ENCODE measurements at regions not wholly inside any gene's neighbourhood (a gene's known extent, or its start where the extent isn't known, plus 50 kb on each side); places are given as distances from the start of the nearest gene placed in this dataset.
"Not testable (repeated sequence)": the region's sequence is repeated elsewhere in the genome, so short reads cannot be mapped to it uniquely, and the experiment has no call there.

DNA sequence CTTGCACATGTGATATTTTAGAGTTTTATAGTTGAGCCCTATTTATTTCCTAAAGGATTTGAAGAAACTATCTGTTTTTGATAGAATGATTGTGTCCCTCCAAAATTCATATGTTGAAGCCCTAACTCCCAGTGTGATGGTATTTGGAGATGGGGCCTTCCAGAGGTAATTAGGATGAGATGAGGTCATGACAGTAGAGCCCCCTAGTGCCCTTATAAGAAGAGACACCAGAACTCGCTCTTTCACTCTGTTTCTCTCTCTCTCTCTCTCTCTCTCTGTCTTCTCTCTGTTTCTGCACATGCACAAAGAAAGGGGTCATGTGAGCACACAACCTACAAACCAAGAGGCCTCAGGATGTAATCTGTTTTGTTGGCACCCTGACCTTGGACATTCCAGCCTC is 921.9 kb upstream of the DIAPH2 start:
- no peak for DNase-seq (ENCODE audit: low read depth in 3 of 3, low spot score in 2 of 3)

DNA sequence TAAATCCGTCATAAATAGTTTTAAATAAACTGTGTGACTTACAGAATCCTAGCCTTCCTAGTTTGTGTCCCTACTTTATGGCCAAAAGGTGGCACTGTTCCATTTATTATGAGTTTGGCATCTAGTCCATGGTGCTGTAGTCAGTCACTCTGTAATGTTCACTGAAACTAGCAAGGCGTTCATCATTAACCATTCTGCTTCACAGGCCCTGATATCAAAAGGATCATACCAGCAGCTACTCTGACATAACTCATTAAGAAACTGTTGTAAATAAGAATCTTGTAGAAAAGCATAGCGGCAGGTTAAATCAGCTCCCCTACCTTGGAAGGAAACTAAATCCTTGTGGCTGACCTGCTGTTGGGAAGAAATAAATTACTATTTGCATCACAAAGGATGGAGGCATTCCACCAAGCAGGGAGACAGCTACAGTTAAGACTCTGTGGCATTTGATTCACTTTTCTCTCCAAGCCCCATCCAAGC is 919.6 kb upstream of the DIAPH2 start:
- peak; percentile 1 to 15 (median 10) for DNase-seq (ENCODE audit: low read depth in 3 of 3, low spot score in 2 of 3)

- DNase-seq (ENCODE audit: low read depth in 3 of 3, low spot score in 2 of 3) = not testable (repeated sequence)
These were observed 913.4 kb upstream of the DIAPH2 start for GRCh38 chrX:95771198-95771597.

DNA sequence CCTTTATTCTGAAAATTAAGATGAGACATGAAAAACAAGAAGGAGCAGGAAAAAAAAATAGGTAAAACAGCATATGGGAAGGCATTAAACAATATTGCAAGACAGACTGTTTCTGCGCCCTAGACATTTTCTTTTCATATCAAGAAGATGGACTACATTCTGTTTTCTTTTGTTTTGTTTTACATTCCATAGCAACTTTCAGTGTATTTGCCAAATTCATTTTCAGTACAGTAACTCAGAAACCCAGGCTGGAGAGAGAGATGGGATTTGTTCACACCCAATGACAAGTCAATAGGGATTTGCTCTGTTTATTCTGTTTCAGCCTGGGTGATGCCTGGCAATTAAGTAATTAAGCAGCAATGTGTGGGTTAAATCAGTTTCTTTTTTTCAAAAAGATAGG is 892.8 kb upstream of the DIAPH2 start:
- DNase-seq (ENCODE audit: low read depth in 3 of 3, low spot score in 2 of 3) = no peak

DNA sequence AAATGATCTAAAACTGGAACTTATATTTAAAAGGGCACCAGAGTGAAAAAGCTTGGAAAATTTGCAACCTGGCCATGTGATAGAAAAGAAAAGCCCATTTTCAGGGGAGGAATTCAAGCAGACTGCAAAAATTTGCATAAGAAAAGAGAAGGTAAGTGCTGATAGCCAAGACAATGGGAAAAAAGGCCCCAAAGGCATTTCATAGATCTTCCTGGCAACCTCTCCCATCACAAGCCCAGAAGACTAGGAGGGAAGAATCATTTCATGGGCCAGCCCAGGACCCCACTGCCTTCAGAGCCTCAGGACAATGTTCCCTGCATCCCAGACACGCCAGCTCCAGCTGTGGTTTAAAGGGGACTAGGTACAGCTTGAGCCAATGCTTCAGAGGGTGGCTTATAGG is 887.3 kb upstream of the DIAPH2 start:
- DNase-seq (ENCODE audit: low read depth in 3 of 3, low spot score in 2 of 3) = no peak

DNA sequence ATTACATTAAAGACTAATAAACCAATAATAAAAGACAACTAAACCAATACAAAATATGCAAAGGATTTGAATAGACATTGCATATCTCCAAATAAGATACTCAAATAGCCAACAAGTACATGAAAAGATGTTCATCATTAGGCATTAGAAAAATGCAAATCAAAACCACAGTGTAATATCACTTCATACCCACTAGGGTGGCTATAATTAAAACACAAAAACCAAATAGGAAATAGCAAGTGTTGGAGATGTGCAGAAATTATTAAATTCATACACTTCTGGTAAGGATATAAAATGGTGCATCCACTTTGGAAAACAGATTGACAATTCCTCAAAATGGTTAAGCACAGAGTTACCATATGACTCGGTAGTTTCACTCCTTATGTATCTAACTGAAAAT is 860.8 kb upstream of the DIAPH2 start:
- no peak for DNase-seq (ENCODE audit: low read depth in 3 of 3, low spot score in 2 of 3)

- no peak for DNase-seq (ENCODE audit: low read depth in 3 of 3, low spot score in 2 of 3)
These were observed 849.4 kb upstream of the DIAPH2 start for GRCh38 chrX:95835223-95835622.

- DNase-seq (ENCODE audit: low read depth in 3 of 3, low spot score in 2 of 3) = no peak
These were observed 848.1 kb upstream of the DIAPH2 start for GRCh38 chrX:95836517-95836916.

- no peak for DNase-seq (ENCODE audit: low read depth in 3 of 3, low spot score in 2 of 3)
These were observed 842.8 kb upstream of the DIAPH2 start for GRCh38 chrX:95841863-95842262.

- no peak for DNase-seq (ENCODE audit: low read depth in 3 of 3, low spot score in 2 of 3)
These were observed 824.5 kb upstream of the DIAPH2 start for GRCh38 chrX:95860127-95860526.

- DNase-seq (ENCODE audit: low read depth in 3 of 3, low spot score in 2 of 3) = no peak
These were observed 809.0 kb upstream of the DIAPH2 start for GRCh38 chrX:95875661-95876060.

GRCh38 chrX:95878874-95879273 is 805.8 kb upstream of the DIAPH2 start:
- DNase-seq (ENCODE audit: low read depth in 3 of 3, low spot score in 2 of 3) = no peak

- no peak for DNase-seq (ENCODE audit: low read depth in 3 of 3, low spot score in 2 of 3)
These were observed 800.5 kb upstream of the DIAPH2 start for GRCh38 chrX:95884186-95884585.

DNA sequence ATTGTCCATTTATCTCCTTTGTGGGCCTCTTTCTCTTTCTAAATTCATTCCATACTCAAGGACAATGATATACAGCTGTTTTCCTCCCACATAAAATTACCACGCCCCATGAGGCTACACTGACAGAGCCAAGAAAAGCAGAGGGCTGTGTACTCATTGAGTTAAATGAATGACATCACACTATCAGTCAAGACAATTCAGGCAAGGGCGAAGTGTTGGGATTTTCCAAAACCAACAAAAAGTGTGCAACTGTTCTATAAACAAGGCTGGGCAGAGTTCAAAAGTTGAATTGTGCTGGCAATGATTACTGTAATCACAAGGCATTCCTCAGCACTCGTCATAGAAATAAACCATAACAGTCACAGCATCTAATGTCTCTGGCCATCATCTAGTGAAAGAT is 799.6 kb upstream of the DIAPH2 start:
- DNase-seq (ENCODE audit: low read depth in 3 of 3, low spot score in 2 of 3) = no peak

GRCh38 chrX:95889279-95889678 is 795.4 kb upstream of the DIAPH2 start:
- no peak for DNase-seq (ENCODE audit: low read depth in 3 of 3, low spot score in 2 of 3)

GRCh38 chrX:95893636-95894035 is 791.0 kb upstream of the DIAPH2 start:
- no peak for DNase-seq (ENCODE audit: low read depth in 3 of 3, low spot score in 2 of 3)

- DNase-seq (ENCODE audit: low read depth in 3 of 3, low spot score in 2 of 3) = no peak
These were observed 781.2 kb upstream of the DIAPH2 start for GRCh38 chrX:95903490-95903889.

- no peak for DNase-seq (ENCODE audit: low read depth in 3 of 3, low spot score in 2 of 3)
These were observed 780.7 kb upstream of the DIAPH2 start for GRCh38 chrX:95903975-95904374.

- no peak for DNase-seq (ENCODE audit: low read depth in 3 of 3, low spot score in 2 of 3)
These were observed 777.6 kb upstream of the DIAPH2 start for GRCh38 chrX:95907081-95907480.

DNA sequence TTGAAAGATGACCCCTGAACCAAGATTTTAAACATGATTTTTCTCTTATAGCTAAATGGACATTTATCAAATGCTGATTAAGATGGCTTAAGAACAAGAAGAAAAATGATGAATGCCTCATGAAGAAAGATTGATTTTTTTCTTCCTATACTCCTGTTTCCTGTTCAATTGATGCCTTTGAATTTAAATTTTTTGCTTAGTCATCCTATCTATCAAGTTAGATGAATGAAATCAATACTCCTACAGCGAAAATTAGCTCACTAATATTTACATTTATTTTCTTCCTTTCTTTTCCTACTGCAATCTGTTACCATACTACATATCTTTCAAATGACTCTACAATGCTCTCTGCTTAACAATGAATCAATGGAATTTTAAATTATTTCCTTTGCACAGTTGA is 773.6 kb upstream of the DIAPH2 start:
- DNase-seq (ENCODE audit: low read depth in 3 of 3, low spot score in 2 of 3) = no peak

- DNase-seq (ENCODE audit: low read depth in 3 of 3, low spot score in 2 of 3) = no peak
These were observed 765.0 kb upstream of the DIAPH2 start for GRCh38 chrX:95919605-95920004.

- DNase-seq (ENCODE audit: low read depth in 3 of 3, low spot score in 2 of 3) = no peak
These were observed 739.1 kb upstream of the DIAPH2 start for GRCh38 chrX:95945528-95945927.

- DNase-seq (ENCODE audit: low read depth in 3 of 3, low spot score in 2 of 3) = no peak
These were observed 735.1 kb upstream of the DIAPH2 start for GRCh38 chrX:95949588-95949987.

- DNase-seq (ENCODE audit: low read depth in 3 of 3, low spot score in 2 of 3) = no peak
These were observed 734.0 kb upstream of the DIAPH2 start for GRCh38 chrX:95950679-95951078.
